Common myeloid progenitor, CD34-positive (primary cell): ENCODE measurements at regions not wholly inside any gene's neighbourhood (a gene's known extent, or its start where the extent isn't known, plus 50 kb on each side); places are given as distances from the start of the nearest gene placed in this dataset.

ENCODE experiments used
- CTCF ChIA-PET: fragments of 350-600 bp; sonication (Branson Sonifier 250); formaldehyde crosslinking; loops from one replicate; lab custom pipeline; 2021; ENCODE audit warnings: antibody characterized with exemption; lab: Charles Lee
- POLR2A ChIA-PET: fragments of 350-600 bp; sonication (Branson Sonifier 250); formaldehyde crosslinking; loops from one replicate; lab custom pipeline; 2021; ENCODE audit warnings: antibody characterized with exemption; lab: Charles Lee
- DNase-seq, 3 donors: peaks; one replicate each; pipeline versions ENCODE4 v3.0.0 to v3.0.0-alpha.2; 2013
- H3K27ac ChIP-seq, 2 experiments: 1 replicate in 1 of 2; 2 replicates in 1 of 2; pipeline ENCODE4 v1.7.0; 2013; ENCODE audit warnings: inconsistent platforms in 2 of 2, low read length in 2 of 2, mild to moderate bottlenecking in 2 of 2, low read depth in 1 of 2, moderate library complexity in 1 of 2; ENCODE audit not compliant: severe bottlenecking in 2 of 2, insufficient read depth in 1 of 2, poor library complexity in 1 of 2
- H3K27me3 ChIP-seq, 5 experiments: replicated peaks in 2 of 5; 1 replicate in 3 of 5; 2 replicates in 2 of 5; pipeline versions ENCODE4 v1.6.1 to v1.7.0; 2013; ENCODE audit warnings: low read length in 4 of 5, mild to moderate bottlenecking in 2 of 5, moderate library complexity in 2 of 5, inconsistent platforms in 1 of 5; ENCODE audit not compliant: insufficient read depth in 5 of 5, control insufficient read depth in 4 of 5
- H3K36me3 ChIP-seq, 4 experiments: 1 replicate in 2 of 4; 2 replicates in 2 of 4; pipeline versions ENCODE4 v1.6.1 to v1.7.0; 2013; ENCODE audit warnings: low read length in 3 of 4, control low read depth in 1 of 4, mild to moderate bottlenecking in 1 of 4; ENCODE audit not compliant: control insufficient read depth in 4 of 4, insufficient read depth in 4 of 4
- H3K4me1 ChIP-seq, 4 experiments: 1 replicate in 3 of 4; 2 replicates in 1 of 4; pipeline versions ENCODE4 v1.6.1 to v1.7.1; 2013; ENCODE audit warnings: low read length in 3 of 4, mild to moderate bottlenecking in 3 of 4, control low read depth in 1 of 4, inconsistent platforms in 1 of 4, moderate library complexity in 1 of 4; ENCODE audit not compliant: control insufficient read depth in 4 of 4, insufficient read depth in 4 of 4; ENCODE audit errors: control extremely low read depth in 1 of 4
- H3K4me3 ChIP-seq, 7 experiments: 1 replicate in 4 of 7; 2 replicates in 3 of 7; pipeline versions ENCODE4 v1.5.1 to v1.7.0; 2013; ENCODE audit warnings: mild to moderate bottlenecking in 7 of 7, low read length in 6 of 7, moderate library complexity in 6 of 7, inconsistent platforms in 2 of 7, low read depth in 2 of 7, control low read depth in 1 of 7; ENCODE audit not compliant: insufficient read depth in 4 of 7, control insufficient read depth in 1 of 7; ENCODE audit errors: extremely low read depth in 1 of 7
- H3K9me3 ChIP-seq, 5 experiments: 1 replicate in 4 of 5; 2 replicates in 1 of 5; pipeline versions ENCODE4 v1.6.1 to v1.7.1; 2013; ENCODE audit warnings: low read length in 4 of 5, mild to moderate bottlenecking in 2 of 5, inconsistent platforms in 1 of 5, low read depth in 1 of 5, moderate library complexity in 1 of 5; ENCODE audit not compliant: control insufficient read depth in 4 of 5, insufficient read depth in 2 of 5; ENCODE audit errors: control extremely low read depth in 1 of 5
- WGBS: methylation state at CpG from one replicate; pipeline ENCODE4 v1.1.5; 2013; ENCODE audit not compliant: insufficient coverage; 5-methylcytosine and 5-hydroxymethylcytosine counted together

DNA sequence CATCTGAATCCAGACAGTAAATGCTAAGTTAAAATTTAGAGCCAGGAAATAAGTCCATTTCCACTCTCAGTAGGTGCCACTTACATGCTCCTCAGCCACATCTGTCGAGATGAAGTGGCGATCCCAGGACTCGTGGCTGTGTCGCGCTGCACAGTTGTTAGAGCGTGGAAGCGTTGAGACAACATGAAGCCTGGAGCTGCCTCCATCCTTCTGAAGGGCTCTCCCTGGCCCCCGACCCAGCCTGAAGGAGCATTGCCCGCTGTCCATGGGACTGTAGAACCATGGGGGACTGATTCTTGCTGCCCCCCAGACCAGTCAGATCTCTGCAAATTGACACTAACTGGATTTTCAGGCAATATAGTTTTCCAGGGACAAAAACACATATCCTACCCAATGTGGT, 58.9 kb downstream of the IRX1 start:
- Histone ChIP-seq H3K27ac (no peak overlapping the region), H3K4me3 (no peak overlapping the region), H3K27me3 (peaks cover 0 to 2% (median 0%) of the 10 kb centered on the region in 5 experiments), H3K9me3 (no peaks in the 10 kb centered on the region), H3K4me1 (no peaks in the 10 kb centered on the region), H3K36me3 (no peaks in the 10 kb centered on the region)
- POLR2A ChIA-PET = no interaction called here
- DNase-seq = no peak
- WGBS = 94% methylated on average over 9 of the region's 9 CpGs
- CTCF ChIA-PET = no interaction called here

DNA sequence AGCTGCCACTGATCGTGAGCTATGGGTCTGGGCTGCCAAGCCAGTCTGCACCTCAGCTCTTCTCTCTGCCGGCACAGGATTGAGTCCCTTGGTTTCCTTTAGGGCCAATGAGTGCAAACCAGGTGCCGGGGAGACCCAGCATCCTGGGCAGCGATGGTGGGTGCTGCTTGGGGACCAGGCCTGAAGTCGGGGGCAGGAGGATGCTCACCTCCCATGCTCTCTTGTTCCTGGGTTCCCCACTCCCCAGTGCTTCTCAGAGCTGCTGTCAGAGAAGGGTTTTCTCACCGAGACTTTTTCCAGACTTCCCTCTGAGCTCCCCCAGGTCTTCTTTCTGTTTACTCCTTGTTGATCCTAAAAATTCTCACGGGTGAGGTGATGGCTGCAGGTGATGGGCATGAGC, 61.2 kb downstream of the IRX1 start:
- no peak overlapping the region for H3K4me3 ChIP-seq
- H3K27ac ChIP-seq = no peak overlapping the region
- CTCF ChIA-PET = no interaction called here
- POLR2A ChIA-PET = no interaction called here
- 92% methylated on average over 7 of the region's 7 CpGs for WGBS
- no peaks in the 10 kb centered on the region for H3K36me3 ChIP-seq
- H3K27me3 ChIP-seq = peaks cover 0 to 2% (median 0%) of the 10 kb centered on the region in 5 experiments
- no peaks in the 10 kb centered on the region for H3K4me1 ChIP-seq
- no peaks in the 10 kb centered on the region for H3K9me3 ChIP-seq
- DNase-seq = no peak

DNA sequence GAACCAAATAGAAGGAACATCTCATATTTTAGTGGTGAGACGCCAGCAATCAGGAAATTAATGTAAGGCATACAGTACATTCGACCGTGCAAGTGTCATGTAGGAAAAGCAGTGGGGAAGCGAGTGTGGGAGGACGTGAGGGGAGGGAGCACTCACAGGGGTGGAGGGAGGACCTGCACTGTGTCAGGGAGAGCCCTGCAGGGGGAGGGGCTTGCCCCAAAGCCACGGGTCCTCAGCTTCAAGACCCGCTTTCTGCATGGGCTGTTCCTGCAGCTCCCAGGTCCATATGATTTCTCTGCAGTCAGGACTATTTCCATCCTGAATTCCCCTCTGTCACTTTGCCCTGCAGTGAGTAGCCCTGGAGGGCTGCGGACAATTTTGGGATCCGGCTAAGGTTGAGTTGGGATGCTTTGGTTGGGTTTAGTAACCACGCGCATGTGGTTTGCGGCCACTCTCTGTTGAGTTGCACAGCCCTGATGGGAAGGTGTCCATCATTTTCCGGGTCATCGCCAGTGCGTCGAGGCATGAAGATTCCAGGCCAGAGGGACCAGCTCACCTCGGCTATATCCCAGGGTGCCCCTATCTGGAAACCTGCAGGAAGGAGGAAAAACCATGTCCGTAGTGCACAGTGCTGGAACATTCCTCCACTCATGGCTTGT, 61.9 kb downstream of the IRX1 start:
- 95% methylated on average over 14 of the region's 18 CpGs for WGBS
- no peaks in the 10 kb centered on the region for H3K9me3 ChIP-seq
- H3K4me1 ChIP-seq = no peaks in the 10 kb centered on the region
- H3K27ac ChIP-seq = no peak overlapping the region
- ChIA-PET POLR2A (no interaction called here), CTCF (no interaction called here)
- no peak overlapping the region for H3K4me3 ChIP-seq
- H3K27me3 ChIP-seq = peaks cover 0 to 2% (median 0%) of the 10 kb centered on the region in 5 experiments
- no peak for DNase-seq
- no peaks in the 10 kb centered on the region for H3K36me3 ChIP-seq

- H3K4me3 ChIP-seq = no peak overlapping the region
- no peaks in the 10 kb centered on the region for H3K9me3 ChIP-seq
- H3K27me3 ChIP-seq = peaks cover 0 to 2% (median 0%) of the 10 kb centered on the region in 5 experiments
- no peak overlapping the region for H3K27ac ChIP-seq
- DNase-seq = no peak
- ChIA-PET CTCF (no interaction called here), POLR2A (no interaction called here)
- H3K4me1 ChIP-seq = no peaks in the 10 kb centered on the region
- WGBS = 92% methylated on average over 10 of the region's 10 CpGs
- H3K36me3 ChIP-seq = no peaks in the 10 kb centered on the region
Observed at GRCh38 chr5:3658929-3659328, 63.3 kb downstream of the IRX1 start.

DNA sequence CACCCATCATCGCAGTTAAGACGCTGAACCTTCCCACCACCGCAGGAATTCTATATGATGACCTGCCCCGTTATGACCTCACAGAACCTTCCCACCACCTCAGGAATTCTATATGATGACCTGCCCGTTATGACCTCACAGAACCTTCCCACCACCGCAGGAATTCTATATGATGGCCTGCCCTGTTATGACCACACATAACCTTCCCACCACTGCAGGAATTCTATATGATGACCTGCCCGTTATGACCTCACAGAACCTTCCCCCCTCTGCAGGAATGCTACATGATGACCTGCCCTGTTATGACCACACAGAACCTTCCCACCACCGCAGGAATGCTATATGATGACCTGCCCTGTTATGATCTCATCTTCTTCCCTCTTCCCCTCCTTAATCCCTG, 64.3 kb downstream of the IRX1 start:
- DNase-seq = peak in 1 of 3 donors; percentile 1
- no peak overlapping the region for H3K4me3 ChIP-seq
- no peaks in the 10 kb centered on the region for H3K4me1 ChIP-seq
- CTCF ChIA-PET = no interaction called here
- no peaks in the 10 kb centered on the region for H3K36me3 ChIP-seq
- H3K9me3 ChIP-seq = no peaks in the 10 kb centered on the region
- POLR2A ChIA-PET = no interaction called here
- H3K27ac ChIP-seq = no peak overlapping the region
- H3K27me3 ChIP-seq = peaks cover 0 to 2% (median 0%) of the 10 kb centered on the region in 5 experiments
- 74% methylated on average over 8 of the region's 8 CpGs for WGBS

GRCh38 chr5:3660630-3661029, 65.0 kb downstream of the IRX1 start:
- Histone ChIP-seq H3K9me3 (no peaks in the 10 kb centered on the region), H3K36me3 (no peaks in the 10 kb centered on the region), H3K27ac (no peak overlapping the region), H3K27me3 (peaks cover 0 to 2% (median 0%) of the 10 kb centered on the region in 5 experiments), H3K4me1 (no peaks in the 10 kb centered on the region), H3K4me3 (no peak overlapping the region)
- 89% methylated on average over 3 of the region's 4 CpGs for WGBS
- ChIA-PET CTCF (no interaction called here), POLR2A (no interaction called here)
- no peak for DNase-seq

DNA sequence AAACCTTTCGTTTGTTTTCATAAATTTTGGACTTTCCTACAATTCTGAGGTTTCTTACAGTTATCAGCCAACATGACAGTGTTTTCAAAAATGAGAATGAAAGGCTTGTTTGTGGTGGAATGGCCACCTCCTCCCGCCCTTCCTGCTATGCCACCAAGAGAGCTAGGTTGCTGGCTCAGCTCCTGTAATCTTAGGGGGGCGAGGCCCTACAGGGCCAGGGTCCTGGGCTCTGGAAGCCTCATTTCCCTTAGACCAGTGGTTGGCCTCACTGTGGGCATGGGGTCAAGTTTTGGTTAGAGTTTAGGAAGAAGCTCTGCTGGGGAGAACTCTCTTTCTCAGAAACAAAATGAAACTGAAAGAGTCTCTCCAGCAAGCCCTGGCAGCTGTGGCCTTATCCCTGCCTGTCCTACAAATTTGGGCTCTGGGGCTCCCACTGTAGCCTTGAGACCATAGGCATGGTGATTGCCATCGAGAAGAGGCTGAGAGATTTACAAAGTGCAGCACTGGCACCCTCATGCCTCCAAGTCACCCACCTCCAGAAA, 66.2 kb downstream of the IRX1 start:
- 94% methylated on average over 3 of the region's 4 CpGs for WGBS
- H3K9me3 ChIP-seq = no peaks in the 10 kb centered on the region

More for the DNA sequence above, 66.2 kb downstream of the IRX1 start:
- Histone ChIP-seq H3K4me1 (no peaks in the 10 kb centered on the region), H3K27me3 (no peaks in the 10 kb centered on the region), H3K36me3 (no peaks in the 10 kb centered on the region), H3K4me3 (no peak overlapping the region), H3K27ac (no peak overlapping the region)
- no peak for DNase-seq
- CTCF ChIA-PET = no interaction called here
- POLR2A ChIA-PET = no interaction called here
